Activated naive CD8-positive, alpha-beta T cell treated with anti-CD3 and anti-CD28 coated beads, Interleukin-2, amount 50 U/mL, for 24 hours (primary cell): ENCODE measurements at regions not wholly inside any gene's neighbourhood (a gene's known extent, or its start where the extent isn't known, plus 50 kb on each side); places are given as distances from the start of the nearest gene placed in this dataset.
A peak's percentile ranks its signal among the peaks of the same experiment; 100 is the strongest.

Source experiments
- ATAC-seq: fragments of 150-1000 bp; cut with Tn5 transposase; one replicate; pipeline ENCODE4 v1.10.0; 2021
- DNase-seq: peaks from one replicate; pipeline ENCODE4 v3.0.0; 2021
- H3K27ac Mint-ChIP-seq: one replicate; pipeline ENCODE4 v1.8.0; 2021; ENCODE audit warnings: mild to moderate bottlenecking, mixed read lengths
- H3K27me3 Mint-ChIP-seq: one replicate; pipeline ENCODE4 v1.8.0; 2021; ENCODE audit warnings: mixed read lengths
- H3K36me3 Mint-ChIP-seq: one replicate; pipeline ENCODE4 v1.8.0; 2021; ENCODE audit warnings: low read depth, mixed read lengths
- H3K4me1 Mint-ChIP-seq: one replicate; pipeline ENCODE4 v1.8.0; 2021; ENCODE audit warnings: mixed read lengths
- H3K4me3 Mint-ChIP-seq: one replicate; pipeline ENCODE4 v1.8.0; 2021; ENCODE audit warnings: mild to moderate bottlenecking, moderate library complexity, mixed read lengths
- H3K9me3 Mint-ChIP-seq: one replicate; pipeline ENCODE4 v1.8.0; 2021; ENCODE audit warnings: mixed read lengths

DNA sequence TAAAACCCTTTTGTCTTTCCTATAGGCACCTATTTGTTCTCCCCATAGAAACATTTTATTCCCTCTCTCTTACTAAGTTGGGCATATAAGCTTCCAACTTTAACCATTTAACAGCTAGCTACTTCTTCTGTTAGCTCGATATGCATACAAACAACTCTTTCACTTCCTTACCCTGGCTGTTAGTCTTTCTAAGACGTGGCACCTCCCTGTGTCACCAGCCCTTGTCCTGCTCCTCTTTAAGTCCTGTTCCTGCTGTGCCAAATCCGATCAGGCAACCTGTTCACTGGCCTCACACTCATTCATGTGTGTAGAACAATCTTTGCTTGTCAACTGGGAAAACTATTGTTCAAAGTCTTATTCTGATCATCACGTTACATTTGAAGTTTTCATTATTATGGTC lies 1376.1 kb upstream of the TENM4 start:
- ATAC-seq, result no peak
- H3K27me3 Mint-ChIP-seq, result no peaks in the 10 kb centered on the region
- no peak overlapping the region for H3K4me3 Mint-ChIP-seq
- no peaks in the 10 kb centered on the region for H3K9me3 Mint-ChIP-seq
- no peak for DNase-seq
- H3K36me3 Mint-ChIP-seq, result no peaks in the 10 kb centered on the region
- H3K27ac Mint-ChIP-seq, result no peak overlapping the region
- H3K4me1 Mint-ChIP-seq, result peaks cover 8% of the 10 kb centered on the region

DNA sequence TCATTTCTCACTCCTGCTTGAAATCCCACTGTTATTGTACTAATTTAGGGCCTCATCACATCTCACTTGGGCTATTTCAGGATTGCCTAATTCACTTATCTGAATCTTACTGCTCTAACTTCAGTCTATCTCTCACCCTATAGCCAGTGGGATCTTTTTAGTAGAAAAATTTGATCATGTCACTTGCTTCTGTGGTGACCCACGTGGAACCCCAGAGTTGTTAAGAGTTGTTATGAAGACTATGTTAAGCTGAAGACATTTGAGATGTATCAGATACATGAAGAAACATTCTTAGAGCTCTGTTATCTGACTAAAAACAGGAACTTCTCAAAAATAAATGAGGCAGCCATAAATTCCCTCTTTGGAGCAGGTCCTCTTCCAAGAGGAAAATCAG lies 1375.6 kb upstream of the TENM4 start:
- H3K9me3 Mint-ChIP-seq, result no peaks in the 10 kb centered on the region
- no peak overlapping the region for H3K27ac Mint-ChIP-seq
- DNase-seq (no peak), ATAC-seq (no peak)
- H3K27me3 Mint-ChIP-seq, result no peaks in the 10 kb centered on the region
- H3K4me3 Mint-ChIP-seq, result no peak overlapping the region
- peaks cover 8% of the 10 kb centered on the region for H3K4me1 Mint-ChIP-seq
- H3K36me3 Mint-ChIP-seq, result no peaks in the 10 kb centered on the region

DNA sequence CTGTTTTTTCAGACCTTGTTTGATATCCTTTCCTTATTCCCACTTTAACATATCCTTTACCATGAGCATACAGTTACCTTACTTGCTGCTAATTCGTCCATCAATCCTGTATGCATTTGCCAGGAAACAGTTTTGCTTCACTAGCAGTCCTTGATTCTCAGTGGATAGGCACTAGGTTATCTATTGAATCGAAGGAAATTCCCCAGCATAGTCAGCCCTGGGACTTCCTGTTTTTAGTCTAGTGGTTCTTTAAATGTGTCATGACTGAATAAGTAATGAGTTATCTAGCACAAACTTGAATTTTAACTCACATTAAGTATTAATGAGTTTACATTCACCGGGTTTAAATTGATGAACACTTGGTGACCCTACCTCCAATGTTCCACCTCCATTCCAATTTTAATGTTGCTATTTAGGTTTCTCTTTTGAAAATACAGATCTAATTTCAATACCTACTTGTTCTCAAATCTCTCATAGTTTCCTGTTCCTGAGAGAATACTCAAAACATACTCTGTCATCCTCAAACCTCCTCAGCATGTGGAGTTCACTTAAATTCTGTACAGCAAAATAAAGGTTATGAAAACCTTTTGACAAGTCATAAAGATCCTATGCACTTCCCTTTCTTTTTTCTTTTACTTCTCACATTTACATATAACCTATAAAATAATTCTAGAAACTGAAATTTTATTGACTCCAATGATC lies 1375.1 kb upstream of the TENM4 start:
- Mint-ChIP-seq H3K9me3 (no peaks in the 10 kb centered on the region), H3K27ac (no peak overlapping the region), H3K27me3 (no peaks in the 10 kb centered on the region), H3K36me3 (no peaks in the 10 kb centered on the region), H3K4me3 (peak overlapping the region; percentile 38), H3K4me1 (peaks cover 8% of the 10 kb centered on the region)
- no peak for ATAC-seq
- DNase-seq, result no peak

DNA sequence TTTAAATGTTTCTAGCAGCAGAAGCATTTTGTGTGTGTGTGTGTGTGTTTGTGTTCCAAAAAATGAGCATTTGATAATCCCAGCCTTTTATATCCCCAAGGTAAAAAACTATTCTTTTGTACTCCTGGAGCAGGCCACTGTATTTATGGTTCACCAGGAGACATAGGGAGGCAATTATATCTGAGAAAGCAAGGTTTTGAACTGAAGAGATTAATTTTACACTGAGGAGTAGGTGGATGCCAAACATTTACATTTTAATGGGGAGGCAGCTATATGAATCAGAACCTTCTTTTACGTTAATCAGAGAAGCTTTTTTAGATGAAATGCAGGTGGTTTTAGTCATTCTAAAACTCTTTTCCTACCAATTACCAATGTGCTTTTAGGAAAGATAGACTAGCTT lies 1374.0 kb upstream of the TENM4 start:
- ATAC-seq, result no peak
- Mint-ChIP-seq H3K27me3 (no peaks in the 10 kb centered on the region), H3K4me3 (no peak overlapping the region), H3K27ac (no peak overlapping the region), H3K4me1 (peaks cover 8% of the 10 kb centered on the region), H3K36me3 (no peaks in the 10 kb centered on the region), H3K9me3 (no peaks in the 10 kb centered on the region)
- no peak for DNase-seq

DNA sequence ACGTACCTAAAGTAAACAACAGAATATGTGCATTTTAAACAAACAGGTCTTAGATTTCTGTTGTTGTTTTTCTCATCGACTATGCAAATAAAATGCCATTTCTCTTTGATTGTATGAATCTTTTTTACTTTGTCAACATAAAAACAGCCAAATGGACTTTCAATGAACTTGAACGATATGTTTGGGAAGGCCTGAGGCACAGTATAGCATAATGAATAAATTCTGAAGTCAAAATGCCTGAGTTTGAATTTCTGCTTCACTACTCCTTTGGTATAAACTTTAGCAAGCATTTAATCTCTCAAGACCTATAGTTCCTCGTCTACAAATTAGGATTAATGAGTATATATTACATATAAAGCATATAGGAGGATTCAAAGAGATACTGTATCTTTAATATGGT lies 1369.9 kb upstream of the TENM4 start:
- DNase-seq (no peak), ATAC-seq (no peak)
- no peaks in the 10 kb centered on the region for H3K27me3 Mint-ChIP-seq
- no peak overlapping the region for H3K4me3 Mint-ChIP-seq
- H3K36me3 Mint-ChIP-seq, result no peaks in the 10 kb centered on the region
- H3K4me1 Mint-ChIP-seq, result peaks cover under 1% of the 10 kb centered on the region
- no peak overlapping the region for H3K27ac Mint-ChIP-seq
- H3K9me3 Mint-ChIP-seq, result no peaks in the 10 kb centered on the region

DNA sequence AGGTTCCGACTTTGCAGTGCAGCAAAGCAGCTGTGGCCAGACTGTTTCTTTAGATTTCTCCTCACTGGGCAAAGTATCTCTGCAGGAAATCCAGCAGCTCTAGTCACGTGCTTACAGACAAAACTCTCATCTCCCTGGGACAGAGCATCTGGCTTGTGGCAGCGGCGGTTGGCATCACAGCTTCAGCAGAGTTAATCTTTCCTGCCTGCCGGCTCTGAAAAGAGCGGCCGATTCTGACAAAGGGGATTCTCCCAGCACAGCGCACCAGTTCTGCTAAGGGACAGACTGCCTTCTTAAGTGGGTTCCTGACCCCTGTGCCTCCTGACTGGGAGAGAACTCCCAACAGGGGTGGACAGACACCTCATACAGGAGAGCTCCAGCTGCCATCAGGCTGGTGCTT lies 1357.3 kb upstream of the TENM4 start:
- no peak overlapping the region for H3K4me3 Mint-ChIP-seq
- ATAC-seq (no peak), DNase-seq (no peak)
- no peaks in the 10 kb centered on the region for H3K36me3 Mint-ChIP-seq
- no peaks in the 10 kb centered on the region for H3K4me1 Mint-ChIP-seq
- H3K27me3 Mint-ChIP-seq, result no peaks in the 10 kb centered on the region
- no peak overlapping the region for H3K27ac Mint-ChIP-seq
- peaks cover 13% of the 10 kb centered on the region for H3K9me3 Mint-ChIP-seq

DNA sequence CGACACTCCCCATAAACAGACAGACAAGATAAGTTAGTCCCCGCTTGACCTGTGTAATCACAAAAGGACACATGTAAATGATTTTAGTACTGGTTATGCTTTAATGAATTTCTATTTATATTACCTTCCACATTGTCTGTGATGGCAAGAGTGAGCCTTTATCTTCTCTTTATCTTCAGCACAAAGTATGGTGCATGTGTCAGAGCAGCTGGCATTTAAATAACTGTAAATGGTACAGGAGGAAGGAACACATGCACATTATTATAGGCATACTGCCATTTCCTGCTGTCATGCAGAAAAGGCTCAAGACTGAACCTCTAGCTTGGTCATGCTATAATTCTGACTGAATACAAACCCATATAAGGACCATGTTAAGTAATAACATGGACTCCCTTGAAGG lies 1342.7 kb upstream of the TENM4 start:
- Mint-ChIP-seq H3K4me1 (no peaks in the 10 kb centered on the region), H3K27me3 (no peaks in the 10 kb centered on the region), H3K27ac (no peak overlapping the region), H3K9me3 (peaks cover 11% of the 10 kb centered on the region), H3K36me3 (no peaks in the 10 kb centered on the region), H3K4me3 (no peak overlapping the region)
- ATAC-seq, result no peak
- DNase-seq, result no peak

DNA sequence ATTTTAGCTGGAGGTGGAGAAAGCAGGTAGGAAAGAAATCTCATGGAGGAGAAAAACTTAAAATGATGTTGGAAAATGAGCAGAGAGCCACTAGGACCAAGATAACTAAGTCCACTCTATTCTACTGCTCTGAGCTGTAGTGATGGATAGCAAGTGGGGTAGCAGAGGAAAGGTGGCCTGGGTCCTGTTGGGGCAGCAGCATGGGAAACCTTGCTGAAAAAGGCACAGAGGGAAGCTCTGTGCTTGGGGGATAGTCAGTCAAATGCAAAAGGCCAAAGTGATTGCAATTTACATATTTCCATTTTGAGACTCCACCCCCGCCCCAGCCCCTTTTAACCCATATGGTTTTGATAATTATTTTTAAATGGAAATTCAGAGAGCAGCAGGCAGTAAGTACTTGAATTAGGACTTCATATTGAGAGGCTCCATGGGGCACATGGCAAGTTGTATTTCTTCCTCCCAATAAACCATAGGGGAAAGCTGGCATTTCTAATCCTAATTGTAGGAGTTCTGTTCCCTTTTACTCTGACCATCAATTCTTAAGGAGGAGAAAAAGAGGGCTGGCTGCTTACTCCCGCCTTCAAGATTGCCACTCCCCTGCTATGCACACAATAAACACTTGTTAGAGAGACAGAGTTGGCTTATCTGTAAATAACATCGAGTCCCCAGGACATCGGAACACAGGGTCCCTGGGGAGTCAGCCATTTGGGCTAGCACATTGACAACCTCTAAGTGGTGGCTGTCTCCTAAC lies 1341.5 kb upstream of the TENM4 start:
- no peaks in the 10 kb centered on the region for H3K4me1 Mint-ChIP-seq
- no peak overlapping the region for H3K27ac Mint-ChIP-seq
- H3K4me3 Mint-ChIP-seq, result no peak overlapping the region
- H3K9me3 Mint-ChIP-seq, result peaks cover 9% of the 10 kb centered on the region
- ATAC-seq (no peak), DNase-seq (no peak)
- no peaks in the 10 kb centered on the region for H3K36me3 Mint-ChIP-seq
- no peaks in the 10 kb centered on the region for H3K27me3 Mint-ChIP-seq

DNA sequence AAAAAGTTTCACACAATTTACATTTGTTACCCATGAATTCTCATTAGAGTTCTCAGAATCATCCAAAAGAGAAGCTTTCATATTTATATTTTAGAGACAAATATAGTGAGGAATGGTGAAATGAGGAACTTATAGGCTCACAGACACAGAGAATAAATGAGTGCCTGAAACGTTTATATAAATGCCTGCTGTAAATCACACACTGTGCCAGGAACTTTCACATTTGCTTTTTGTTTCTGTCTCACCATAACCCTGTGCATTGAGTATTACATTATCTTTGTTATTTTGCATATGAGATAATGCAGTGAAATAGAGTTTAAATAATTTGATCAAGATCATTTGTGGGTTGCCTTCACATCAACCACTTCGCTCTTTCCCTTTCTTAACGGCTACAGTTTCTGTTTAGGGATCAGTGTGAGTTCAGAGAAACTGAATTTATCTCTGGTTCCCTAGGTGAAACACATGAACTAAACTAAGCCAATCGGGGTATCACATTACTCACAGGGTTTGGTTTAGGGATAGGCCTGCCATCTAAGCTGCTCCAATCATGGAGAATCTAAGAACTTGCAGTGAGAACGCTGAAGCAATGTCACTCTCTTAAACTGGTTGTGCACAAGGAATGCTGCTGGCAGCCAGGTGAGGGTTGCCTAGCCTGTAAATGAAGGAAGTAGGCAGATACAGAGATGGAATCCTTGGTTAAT lies 1339.2 kb upstream of the TENM4 start:
- no peak overlapping the region for H3K4me3 Mint-ChIP-seq
- no peaks in the 10 kb centered on the region for H3K4me1 Mint-ChIP-seq
- H3K9me3 Mint-ChIP-seq, result peaks cover 6% of the 10 kb centered on the region
- no peak for ATAC-seq
- no peaks in the 10 kb centered on the region for H3K27me3 Mint-ChIP-seq
- no peak overlapping the region for H3K27ac Mint-ChIP-seq
- no peaks in the 10 kb centered on the region for H3K36me3 Mint-ChIP-seq
- no peak for DNase-seq

DNA sequence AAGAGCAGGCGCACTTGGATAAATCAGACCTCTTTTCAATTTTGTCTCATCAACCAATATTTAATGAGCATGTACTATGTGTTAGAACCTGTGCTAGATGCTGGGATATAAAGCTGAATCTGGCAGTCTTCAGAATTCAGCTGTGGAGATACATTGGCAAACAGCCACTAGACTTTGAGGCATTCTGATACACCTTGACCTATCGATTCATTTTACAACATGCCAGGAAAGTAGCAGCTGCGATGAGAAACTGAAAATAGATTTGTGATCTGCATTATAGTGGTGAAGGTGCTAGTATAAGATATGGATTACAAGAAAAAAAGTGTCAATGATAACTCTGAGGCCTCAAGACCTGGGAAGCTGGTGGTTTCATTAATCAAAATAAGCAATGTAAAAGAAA lies 1338.1 kb upstream of the TENM4 start:
- Mint-ChIP-seq H3K36me3 (no peaks in the 10 kb centered on the region), H3K27ac (no peak overlapping the region), H3K9me3 (peaks cover 7% of the 10 kb centered on the region), H3K4me1 (no peaks in the 10 kb centered on the region), H3K4me3 (no peak overlapping the region), H3K27me3 (no peaks in the 10 kb centered on the region)
- no peak for ATAC-seq
- DNase-seq, result no peak

DNA sequence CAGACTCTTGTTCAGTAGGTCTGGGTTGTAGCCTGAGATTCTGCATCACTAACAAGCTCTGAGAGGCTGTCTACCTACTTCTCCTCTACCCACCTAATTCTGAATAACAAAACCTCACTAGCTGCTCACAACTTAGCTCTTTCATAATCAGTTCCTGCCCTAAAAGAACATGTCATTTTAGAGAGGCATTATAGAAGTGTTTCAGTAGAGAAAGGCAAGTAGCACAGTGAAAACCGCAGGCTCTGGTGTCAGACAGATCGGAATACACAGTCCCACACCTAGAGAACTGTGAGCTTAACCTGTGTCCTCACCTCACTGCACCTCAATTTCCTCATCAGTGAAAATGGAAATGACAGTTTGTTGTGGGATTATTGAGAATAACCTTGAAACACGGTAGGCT lies 1337.6 kb upstream of the TENM4 start:
- no peak overlapping the region for H3K27ac Mint-ChIP-seq
- no peak for ATAC-seq
- no peaks in the 10 kb centered on the region for H3K27me3 Mint-ChIP-seq
- H3K4me3 Mint-ChIP-seq, result no peak overlapping the region
- peaks cover 9% of the 10 kb centered on the region for H3K9me3 Mint-ChIP-seq
- H3K4me1 Mint-ChIP-seq, result no peaks in the 10 kb centered on the region
- H3K36me3 Mint-ChIP-seq, result no peaks in the 10 kb centered on the region
- DNase-seq, result no peak

DNA sequence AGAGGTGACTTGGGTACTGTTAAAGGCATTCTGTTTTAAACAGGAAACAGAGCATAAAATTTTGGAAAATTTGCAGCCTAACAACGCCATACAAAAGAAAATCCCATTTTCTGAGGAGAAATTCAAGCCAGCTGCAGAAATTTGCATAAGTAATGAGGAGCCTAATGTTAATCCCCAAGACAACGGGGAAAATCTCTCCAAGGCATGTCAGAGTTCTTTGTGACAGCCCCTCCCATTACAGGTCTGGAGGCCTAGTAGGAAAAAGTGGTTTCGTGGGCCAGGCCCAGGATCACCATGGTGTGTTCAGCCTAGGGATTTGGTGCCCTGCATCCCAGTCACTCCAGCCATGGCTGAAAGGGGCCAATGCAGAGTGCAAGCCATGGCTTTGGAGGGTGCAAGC lies 1333.1 kb upstream of the TENM4 start:
- no peak overlapping the region for H3K27ac Mint-ChIP-seq
- no peaks in the 10 kb centered on the region for H3K27me3 Mint-ChIP-seq
- no peak for ATAC-seq
- peaks cover 18% of the 10 kb centered on the region for H3K9me3 Mint-ChIP-seq
- no peaks in the 10 kb centered on the region for H3K4me1 Mint-ChIP-seq
- no peak overlapping the region for H3K4me3 Mint-ChIP-seq
- DNase-seq, result no peak
- H3K36me3 Mint-ChIP-seq, result no peaks in the 10 kb centered on the region

DNA sequence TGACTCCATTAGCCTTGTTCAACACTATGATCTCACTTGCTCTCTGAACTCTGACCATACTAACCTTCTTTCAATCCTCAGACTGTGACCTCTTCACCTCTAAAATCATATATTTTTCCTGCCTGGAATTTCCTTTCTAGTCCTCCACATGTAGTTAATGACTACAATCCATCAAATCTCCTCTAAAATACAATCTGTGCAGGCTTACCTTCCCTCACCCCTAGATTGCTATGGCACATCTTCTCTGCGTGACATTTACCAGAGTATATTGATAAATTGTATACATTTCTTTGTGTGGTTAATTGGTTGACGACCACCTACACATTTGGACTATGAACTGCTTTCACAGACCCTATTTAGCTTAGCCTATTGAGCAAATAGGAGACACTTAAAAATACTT lies 1330.2 kb upstream of the TENM4 start:
- Mint-ChIP-seq H3K36me3 (no peaks in the 10 kb centered on the region), H3K27ac (no peak overlapping the region), H3K4me1 (no peaks in the 10 kb centered on the region), H3K27me3 (no peaks in the 10 kb centered on the region), H3K4me3 (no peak overlapping the region), H3K9me3 (peaks cover 22% of the 10 kb centered on the region)
- DNase-seq (no peak), ATAC-seq (no peak)

DNA sequence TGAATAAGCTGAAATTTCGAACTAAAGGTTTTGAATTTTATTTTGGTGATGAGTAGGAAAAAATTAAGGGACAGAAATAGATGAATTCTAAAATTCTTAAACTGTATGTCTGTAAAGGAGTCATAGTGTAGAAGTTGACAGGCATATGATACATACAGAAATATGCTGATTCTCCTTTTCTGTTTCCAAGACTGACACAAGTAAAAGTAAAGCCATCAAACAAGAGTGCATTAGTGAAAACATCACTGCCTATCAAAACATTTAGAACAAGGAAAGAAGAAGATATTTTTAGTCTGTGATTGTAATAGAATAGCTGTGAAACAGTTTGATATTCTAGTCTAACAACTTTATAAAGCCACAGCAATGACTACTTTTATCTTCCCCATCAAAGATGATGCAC lies 1318.0 kb upstream of the TENM4 start:
- Mint-ChIP-seq H3K4me1 (no peaks in the 10 kb centered on the region), H3K27me3 (no peaks in the 10 kb centered on the region), H3K27ac (no peak overlapping the region), H3K4me3 (no peak overlapping the region), H3K36me3 (no peaks in the 10 kb centered on the region), H3K9me3 (peaks cover 23% of the 10 kb centered on the region)
- DNase-seq (no peak), ATAC-seq (no peak)

DNA sequence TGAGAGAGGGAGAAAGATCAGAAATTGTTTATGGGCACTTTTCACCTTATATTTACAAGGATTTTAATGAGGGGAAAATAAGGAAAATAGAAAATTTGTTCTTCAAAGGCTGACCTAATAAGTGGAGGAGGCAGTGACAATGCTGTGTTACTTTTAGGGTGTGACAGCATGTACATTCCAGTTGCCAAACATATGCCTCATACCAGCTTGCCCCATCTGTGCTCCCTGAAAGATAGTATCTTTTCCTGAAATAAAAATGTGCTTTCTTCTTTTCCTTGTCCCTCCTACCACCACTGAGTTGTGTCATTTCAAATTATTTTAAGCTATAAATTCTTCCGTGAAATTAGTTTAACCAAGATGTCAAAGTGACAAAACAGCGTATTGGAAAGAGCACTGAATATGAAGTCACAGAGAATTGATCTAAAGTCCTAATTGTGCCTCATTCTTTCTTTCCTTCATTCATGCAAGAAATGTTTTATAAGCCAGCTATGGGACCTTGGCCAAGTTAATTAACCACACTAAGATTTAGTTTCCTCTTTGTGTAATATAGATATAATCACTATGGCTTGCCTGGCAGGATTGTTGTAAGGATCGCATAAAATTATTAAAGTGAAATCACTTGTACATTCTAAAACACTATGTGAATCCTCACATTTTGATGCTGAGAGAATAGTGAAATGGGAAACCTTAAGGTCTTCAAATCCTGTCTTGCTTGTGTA lies 1307.5 kb upstream of the TENM4 start:
- Mint-ChIP-seq H3K27ac (no peak overlapping the region), H3K4me3 (no peak overlapping the region), H3K27me3 (no peaks in the 10 kb centered on the region), H3K9me3 (peaks cover 9% of the 10 kb centered on the region), H3K36me3 (no peaks in the 10 kb centered on the region), H3K4me1 (no peaks in the 10 kb centered on the region)
- ATAC-seq, result no peak
- no peak for DNase-seq
